ENCODE measurements at regions not wholly inside any gene's neighbourhood (a gene's known extent, or its start where the extent isn't known, plus 50 kb on each side); places are given as distances from the start of the nearest gene placed in this dataset.

DNA sequence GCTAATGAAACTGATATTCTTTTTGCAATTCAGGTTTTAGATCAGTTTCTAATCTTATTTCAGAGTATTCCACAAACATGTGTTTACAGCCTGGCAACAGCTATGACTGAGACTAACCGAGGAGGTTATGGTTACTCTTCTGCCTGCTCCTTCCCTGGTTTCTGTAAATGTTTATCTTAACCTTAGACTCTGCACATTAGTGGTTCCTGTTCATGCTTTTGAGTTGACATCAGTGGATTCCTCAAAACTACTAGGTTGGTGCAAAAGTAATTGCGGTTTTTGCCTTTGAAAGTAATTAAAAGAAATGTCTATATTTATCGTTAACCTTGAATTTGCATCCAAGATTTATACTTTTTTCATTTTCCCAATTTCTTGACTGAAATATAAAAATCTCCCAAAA is 237.0 kb upstream of the TSHZ3 start:
- Histone ChIP-seq H3K9ac (ENCODE audit: low read length) (no peak overlapping the region), H3K36me3 (ENCODE audit: control insufficient read depth, insufficient read depth, low read length) (no peaks in the 10 kb centered on the region), H3K27ac (ENCODE audit: low read depth, low read length) (no peak overlapping the region), H3K27me3 (ENCODE audit: control insufficient read depth, insufficient read depth, low read length) (no peaks in the 10 kb centered on the region), H3K4me1 (ENCODE audit: control insufficient read depth, insufficient read depth, low read length) (no peaks in the 10 kb centered on the region), H3K4me3 (ENCODE audit: low read length) (no peak overlapping the region)

DNA sequence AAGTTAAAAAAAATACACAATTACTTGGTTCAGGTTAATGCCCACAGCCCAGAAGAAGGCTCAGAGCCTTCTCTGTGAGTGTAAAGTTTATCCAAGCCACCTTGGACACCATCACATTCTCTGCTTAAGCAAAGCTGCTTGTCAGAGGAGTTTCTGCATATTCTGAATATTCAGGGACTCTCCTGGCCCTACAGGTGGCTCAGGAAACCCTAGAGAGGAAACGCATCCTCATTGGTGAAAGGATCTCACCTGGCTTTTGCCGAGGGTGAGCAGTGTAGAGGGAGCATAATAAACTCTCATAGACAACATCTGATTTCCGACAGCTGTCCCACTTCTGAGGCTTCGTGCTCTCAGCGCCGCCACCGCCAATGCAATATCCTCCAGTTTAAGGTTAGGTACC is 239.9 kb upstream of the TSHZ3 start:
- Histone ChIP-seq H3K36me3 (ENCODE audit: control insufficient read depth, insufficient read depth, low read length) (no peaks in the 10 kb centered on the region), H3K27ac (ENCODE audit: low read depth, low read length) (no peak overlapping the region), H3K4me1 (ENCODE audit: control insufficient read depth, insufficient read depth, low read length) (no peaks in the 10 kb centered on the region), H3K4me3 (ENCODE audit: low read length) (no peak overlapping the region), H3K9ac (ENCODE audit: low read length) (no peak overlapping the region), H3K27me3 (ENCODE audit: control insufficient read depth, insufficient read depth, low read length) (no peaks in the 10 kb centered on the region)

DNA sequence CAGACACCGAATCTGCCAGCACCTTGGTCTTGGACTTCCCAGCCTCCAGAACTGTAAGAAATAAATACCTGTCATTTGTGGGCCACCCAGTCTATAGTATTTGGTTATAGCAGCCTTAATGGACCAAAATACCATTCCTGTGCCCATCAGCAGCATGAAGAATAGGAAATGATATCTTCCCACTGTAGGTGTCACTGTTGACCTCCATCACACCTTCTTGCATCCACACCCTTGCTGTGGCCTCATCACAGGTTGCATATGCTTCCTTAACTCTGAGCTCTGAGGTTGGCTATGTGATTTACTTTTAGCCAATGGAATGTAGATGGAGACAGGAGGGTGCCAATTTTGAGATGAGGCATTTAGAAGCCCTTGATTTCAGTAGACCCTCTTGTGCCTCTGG is 242.0 kb upstream of the TSHZ3 start:
- Histone ChIP-seq H3K4me3 (ENCODE audit: low read length) (no peak overlapping the region), H3K4me1 (ENCODE audit: control insufficient read depth, insufficient read depth, low read length) (no peaks in the 10 kb centered on the region), H3K9ac (ENCODE audit: low read length) (no peak overlapping the region), H3K27me3 (ENCODE audit: control insufficient read depth, insufficient read depth, low read length) (no peaks in the 10 kb centered on the region), H3K27ac (ENCODE audit: low read depth, low read length) (no peak overlapping the region), H3K36me3 (ENCODE audit: control insufficient read depth, insufficient read depth, low read length) (no peaks in the 10 kb centered on the region)

DNA sequence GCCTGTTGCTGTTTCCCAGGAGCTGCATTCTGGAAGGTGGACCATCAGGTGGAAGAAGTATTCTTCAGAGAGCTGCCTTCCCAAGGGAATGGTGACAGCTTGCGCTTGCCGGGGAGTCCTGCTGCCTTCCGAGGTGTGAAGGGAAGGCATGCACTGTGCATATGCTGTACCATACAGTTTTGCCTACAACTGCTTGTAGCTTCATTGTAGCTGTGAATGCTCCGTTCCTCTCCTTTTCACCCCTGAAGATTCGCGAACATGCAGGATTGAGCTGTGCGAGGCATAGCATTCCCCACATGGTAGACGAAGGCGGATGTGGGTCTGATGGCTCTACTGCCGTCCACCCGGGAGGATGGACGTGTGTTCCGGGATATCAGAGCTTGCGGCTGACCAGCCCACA is 243.2 kb upstream of the TSHZ3 start:
- no peaks in the 10 kb centered on the region for H3K27me3 ChIP-seq (ENCODE audit: control insufficient read depth, insufficient read depth, low read length)
- no peak overlapping the region for H3K4me3 ChIP-seq (ENCODE audit: low read length)
- H3K27ac ChIP-seq (ENCODE audit: low read depth, low read length): no peak overlapping the region
- H3K9ac ChIP-seq (ENCODE audit: low read length): no peak overlapping the region
- H3K36me3 ChIP-seq (ENCODE audit: control insufficient read depth, insufficient read depth, low read length): no peaks in the 10 kb centered on the region
- H3K4me1 ChIP-seq (ENCODE audit: control insufficient read depth, insufficient read depth, low read length): no peaks in the 10 kb centered on the region

DNA sequence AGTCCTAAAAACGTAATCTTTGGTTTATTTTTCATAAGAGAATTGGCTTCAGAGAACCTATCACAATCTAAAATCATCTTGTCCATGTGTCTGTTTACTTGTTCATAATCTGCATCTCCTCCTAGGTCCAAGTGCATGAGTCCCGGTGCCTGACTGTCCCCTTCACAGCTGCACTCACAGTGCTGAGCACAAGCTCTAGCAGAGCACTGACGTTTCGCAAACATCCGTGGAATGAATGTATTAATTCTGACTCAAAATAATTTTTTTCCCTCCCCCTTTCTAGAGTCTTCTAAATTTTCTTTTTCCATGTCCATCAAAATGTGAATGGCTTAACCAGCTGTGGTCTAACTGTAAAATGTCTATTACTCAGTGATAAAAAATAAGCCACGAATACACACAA is 245.5 kb upstream of the TSHZ3 start:
- no peaks in the 10 kb centered on the region for H3K36me3 ChIP-seq (ENCODE audit: control insufficient read depth, insufficient read depth, low read length)
- H3K9ac ChIP-seq (ENCODE audit: low read length): no peak overlapping the region
- no peak overlapping the region for H3K4me3 ChIP-seq (ENCODE audit: low read length)
- H3K27ac ChIP-seq (ENCODE audit: low read depth, low read length): no peak overlapping the region
- H3K27me3 ChIP-seq (ENCODE audit: control insufficient read depth, insufficient read depth, low read length): no peaks in the 10 kb centered on the region
- H3K4me1 ChIP-seq (ENCODE audit: control insufficient read depth, insufficient read depth, low read length): no peaks in the 10 kb centered on the region

DNA sequence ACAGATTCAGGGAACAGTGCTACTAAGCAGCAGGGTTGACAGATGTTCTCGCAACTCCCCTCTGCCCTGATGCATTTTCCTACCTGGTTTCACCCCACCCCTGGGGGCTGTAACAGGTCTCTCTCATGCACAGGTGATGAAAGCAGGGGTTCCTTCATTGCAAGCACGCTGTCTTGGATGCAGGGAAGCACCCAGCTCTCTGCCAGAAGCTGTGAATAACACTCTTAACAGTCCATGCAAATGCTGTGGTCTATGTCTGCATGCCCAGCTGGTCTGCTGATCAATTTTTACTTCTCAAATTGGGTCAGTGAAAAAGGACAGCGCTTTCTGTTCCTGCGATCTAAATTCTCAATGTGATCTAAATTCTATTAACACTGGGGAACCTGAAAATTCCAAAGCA is 246.3 kb upstream of the TSHZ3 start:
- H3K36me3 ChIP-seq (ENCODE audit: control insufficient read depth, insufficient read depth, low read length): no peaks in the 10 kb centered on the region
- H3K27me3 ChIP-seq (ENCODE audit: control insufficient read depth, insufficient read depth, low read length): no peaks in the 10 kb centered on the region
- H3K4me3 ChIP-seq (ENCODE audit: low read length): no peak overlapping the region
- no peak overlapping the region for H3K9ac ChIP-seq (ENCODE audit: low read length)
- H3K27ac ChIP-seq (ENCODE audit: low read depth, low read length): no peak overlapping the region
- no peaks in the 10 kb centered on the region for H3K4me1 ChIP-seq (ENCODE audit: control insufficient read depth, insufficient read depth, low read length)

DNA sequence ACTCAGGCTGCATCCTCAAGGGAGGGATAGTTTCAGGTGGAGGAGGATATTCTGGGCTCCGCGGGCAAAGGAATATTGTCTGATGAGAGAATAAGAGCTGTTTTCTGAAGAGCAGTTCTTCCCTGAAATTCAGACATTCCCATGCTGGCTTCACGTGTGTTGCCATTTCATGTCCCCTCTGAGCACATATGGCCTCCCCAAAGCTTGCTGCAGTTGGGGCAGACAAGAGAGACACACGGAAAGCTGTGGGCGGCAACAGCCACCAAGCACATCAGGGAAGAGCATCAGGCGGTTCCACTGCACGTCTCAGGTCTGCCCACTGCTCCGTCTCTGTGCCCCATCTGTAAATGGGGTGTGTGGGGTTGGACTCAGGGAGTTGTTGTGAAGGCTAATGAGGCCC is 247.5 kb upstream of the TSHZ3 start:
- no peak overlapping the region for H3K9ac ChIP-seq (ENCODE audit: low read length)
- no peaks in the 10 kb centered on the region for H3K36me3 ChIP-seq (ENCODE audit: control insufficient read depth, insufficient read depth, low read length)
- H3K4me1 ChIP-seq (ENCODE audit: control insufficient read depth, insufficient read depth, low read length): no peaks in the 10 kb centered on the region
- no peak overlapping the region for H3K27ac ChIP-seq (ENCODE audit: low read depth, low read length)
- no peak overlapping the region for H3K4me3 ChIP-seq (ENCODE audit: low read length)
- no peaks in the 10 kb centered on the region for H3K27me3 ChIP-seq (ENCODE audit: control insufficient read depth, insufficient read depth, low read length)

DNA sequence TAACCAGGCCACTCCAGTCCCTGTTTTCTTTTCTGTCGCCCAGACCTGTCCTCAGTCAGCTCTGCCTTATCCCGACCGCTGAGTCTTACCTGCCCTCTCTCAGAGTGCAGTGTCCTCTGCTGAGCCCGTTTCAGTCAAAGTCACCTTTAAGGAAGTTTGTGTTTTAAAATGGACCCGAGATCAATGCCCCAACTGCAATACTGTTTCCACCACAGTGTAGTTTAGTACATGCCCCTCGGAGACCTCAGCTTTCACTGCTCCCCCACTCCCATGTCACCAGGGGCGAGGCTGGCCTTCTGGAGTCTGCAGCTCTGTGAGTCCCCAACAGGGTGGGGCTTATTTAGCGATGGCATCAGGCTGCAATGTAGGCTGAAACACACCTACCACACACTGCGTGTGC is 248.4 kb upstream of the TSHZ3 start:
- no peaks in the 10 kb centered on the region for H3K36me3 ChIP-seq (ENCODE audit: control insufficient read depth, insufficient read depth, low read length)
- H3K4me3 ChIP-seq (ENCODE audit: low read length): no peak overlapping the region
- no peaks in the 10 kb centered on the region for H3K4me1 ChIP-seq (ENCODE audit: control insufficient read depth, insufficient read depth, low read length)
- no peak overlapping the region for H3K9ac ChIP-seq (ENCODE audit: low read length)
- no peaks in the 10 kb centered on the region for H3K27me3 ChIP-seq (ENCODE audit: control insufficient read depth, insufficient read depth, low read length)
- H3K27ac ChIP-seq (ENCODE audit: low read depth, low read length): no peak overlapping the region

DNA sequence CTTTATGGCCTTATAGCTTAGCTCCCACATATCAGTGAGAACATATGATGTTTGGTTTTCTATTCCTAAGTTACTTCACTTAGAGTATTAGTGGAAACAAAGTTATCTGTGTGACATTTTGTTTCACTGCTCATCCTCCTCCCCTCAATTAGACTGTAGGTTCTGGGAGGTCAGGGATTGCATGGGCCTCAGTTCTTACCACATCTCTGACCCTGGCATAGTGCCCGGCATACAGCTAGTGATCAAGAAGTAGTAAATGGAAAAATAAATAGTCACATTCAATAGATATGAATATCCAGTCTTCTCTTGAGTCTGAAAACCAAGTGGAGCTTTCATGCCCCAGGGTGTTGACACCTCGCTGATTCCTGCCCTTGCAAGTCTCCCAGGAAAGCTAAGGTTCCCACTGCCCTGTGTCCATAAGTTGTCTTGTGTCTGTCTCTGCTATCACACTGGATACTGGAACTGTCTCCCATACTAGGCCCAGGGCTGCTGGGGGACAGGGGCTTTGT is 249.5 kb upstream of the TSHZ3 start:
- Histone ChIP-seq H3K9ac (ENCODE audit: low read length) (no peak overlapping the region), H3K4me1 (ENCODE audit: control insufficient read depth, insufficient read depth, low read length) (no peaks in the 10 kb centered on the region), H3K4me3 (ENCODE audit: low read length) (no peak overlapping the region), H3K36me3 (ENCODE audit: control insufficient read depth, insufficient read depth, low read length) (no peaks in the 10 kb centered on the region), H3K27ac (ENCODE audit: low read depth, low read length) (no peak overlapping the region), H3K27me3 (ENCODE audit: control insufficient read depth, insufficient read depth, low read length) (no peaks in the 10 kb centered on the region)

DNA sequence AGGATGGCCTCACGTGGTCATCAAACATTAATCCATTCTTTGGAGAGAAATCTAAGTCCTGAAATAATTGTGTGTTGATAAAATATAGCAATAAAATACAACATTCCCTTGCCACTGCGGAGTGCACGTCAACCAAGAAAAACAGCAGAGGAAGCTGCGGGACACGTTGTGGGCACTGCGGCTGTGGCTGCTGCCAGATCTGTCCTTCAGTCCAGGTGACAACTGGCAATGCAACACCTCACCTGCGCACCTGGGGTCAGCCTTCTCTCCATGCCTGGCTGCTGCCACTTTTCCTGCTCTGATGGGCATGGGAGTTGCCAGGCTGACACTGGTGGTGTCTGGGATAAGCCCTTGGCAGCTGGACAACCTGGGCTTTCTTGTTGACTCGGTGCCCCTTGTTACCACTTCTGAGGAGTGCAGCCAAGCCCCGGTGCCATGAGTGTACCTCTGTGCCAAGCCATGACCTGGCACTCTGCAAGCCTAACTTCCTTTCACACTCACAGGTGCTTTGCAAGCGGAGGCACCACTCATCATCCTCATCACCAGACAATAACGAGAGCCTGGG is 251.6 kb upstream of the TSHZ3 start:
- Histone ChIP-seq H3K27me3 (ENCODE audit: control insufficient read depth, insufficient read depth, low read length) (no peaks in the 10 kb centered on the region), H3K4me1 (ENCODE audit: control insufficient read depth, insufficient read depth, low read length) (no peaks in the 10 kb centered on the region), H3K27ac (ENCODE audit: low read depth, low read length) (no peak overlapping the region), H3K9ac (ENCODE audit: low read length) (no peak overlapping the region), H3K4me3 (ENCODE audit: low read length) (no peak overlapping the region), H3K36me3 (ENCODE audit: control insufficient read depth, insufficient read depth, low read length) (no peaks in the 10 kb centered on the region)

DNA sequence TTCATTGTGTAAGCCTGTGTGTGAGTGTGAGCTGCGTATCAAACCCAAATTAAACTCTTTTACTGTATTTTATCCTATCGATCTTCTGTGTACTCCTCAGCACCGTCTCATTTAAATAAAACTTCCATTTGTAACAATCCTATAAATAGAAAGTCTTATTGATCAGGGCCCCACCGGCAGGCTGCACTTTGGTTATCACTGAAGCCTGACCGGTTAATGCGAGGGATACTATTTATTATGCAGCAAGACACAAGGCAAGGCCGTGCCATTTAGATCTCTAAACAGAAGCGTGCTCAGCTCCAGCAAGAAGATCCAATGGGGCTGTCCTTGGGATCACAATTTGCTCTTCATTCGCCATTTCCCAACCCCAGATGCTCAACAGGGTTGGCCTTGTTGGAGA is 252.6 kb upstream of the TSHZ3 start:
- Histone ChIP-seq H3K27me3 (ENCODE audit: control insufficient read depth, insufficient read depth, low read length) (no peaks in the 10 kb centered on the region), H3K27ac (ENCODE audit: low read depth, low read length) (no peak overlapping the region), H3K36me3 (ENCODE audit: control insufficient read depth, insufficient read depth, low read length) (no peaks in the 10 kb centered on the region), H3K4me3 (ENCODE audit: low read length) (no peak overlapping the region), H3K4me1 (ENCODE audit: control insufficient read depth, insufficient read depth, low read length) (no peaks in the 10 kb centered on the region), H3K9ac (ENCODE audit: low read length) (no peak overlapping the region)

DNA sequence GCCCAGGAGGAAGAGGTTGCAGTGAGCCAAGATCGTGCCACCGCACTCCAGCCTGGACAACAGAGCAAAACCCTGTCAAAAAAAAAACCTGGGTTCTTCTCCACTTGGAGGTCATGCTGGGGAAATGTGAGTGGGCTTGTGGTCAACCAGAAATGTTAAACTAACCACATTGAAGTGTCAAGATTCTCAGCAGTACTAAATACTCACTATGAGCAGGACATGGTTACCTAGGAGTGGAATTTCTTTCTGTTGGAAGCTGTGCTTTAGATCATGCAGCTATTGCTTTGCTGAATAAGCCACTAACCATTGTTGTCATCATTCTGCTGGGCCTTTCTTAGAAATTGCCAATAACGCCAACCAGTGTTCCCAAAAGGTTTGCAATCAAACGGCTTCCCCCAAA is 253.3 kb upstream of the TSHZ3 start:
- no peak overlapping the region for H3K9ac ChIP-seq (ENCODE audit: low read length)
- H3K4me1 ChIP-seq (ENCODE audit: control insufficient read depth, insufficient read depth, low read length): no peaks in the 10 kb centered on the region
- H3K27me3 ChIP-seq (ENCODE audit: control insufficient read depth, insufficient read depth, low read length): no peaks in the 10 kb centered on the region
- H3K27ac ChIP-seq (ENCODE audit: low read depth, low read length): no peak overlapping the region
- H3K36me3 ChIP-seq (ENCODE audit: control insufficient read depth, insufficient read depth, low read length): no peaks in the 10 kb centered on the region
- H3K4me3 ChIP-seq (ENCODE audit: low read length): no peak overlapping the region

DNA sequence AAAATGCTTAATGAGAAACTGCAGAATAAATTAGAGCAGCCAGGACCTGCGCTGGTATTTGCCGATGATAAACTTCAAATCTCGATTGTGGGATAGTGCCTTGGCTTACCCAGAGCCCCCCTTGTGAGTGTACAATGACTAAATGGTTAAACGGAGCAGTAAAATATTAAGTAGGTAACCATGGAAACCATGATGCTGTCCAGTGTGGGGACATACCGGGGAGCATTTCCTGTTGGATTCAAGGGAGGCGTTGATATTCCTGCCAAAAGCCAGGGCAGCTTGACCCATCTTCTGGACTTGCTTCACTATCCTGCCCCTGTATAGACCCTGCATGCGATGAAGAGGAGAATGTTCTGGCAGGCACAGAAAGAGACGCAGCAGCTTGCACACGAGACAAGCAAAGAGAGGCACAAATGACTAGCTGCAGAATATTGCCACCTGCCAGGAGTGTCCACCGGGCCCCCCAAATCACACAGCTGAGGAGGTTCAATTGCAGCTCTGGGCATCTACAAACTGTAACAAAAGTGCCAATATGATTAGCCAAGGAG is 255.3 kb upstream of the TSHZ3 start:
- no peaks in the 10 kb centered on the region for H3K4me1 ChIP-seq (ENCODE audit: control insufficient read depth, insufficient read depth, low read length)
- H3K9ac ChIP-seq (ENCODE audit: low read length): no peak overlapping the region
- no peaks in the 10 kb centered on the region for H3K36me3 ChIP-seq (ENCODE audit: control insufficient read depth, insufficient read depth, low read length)
- H3K27me3 ChIP-seq (ENCODE audit: control insufficient read depth, insufficient read depth, low read length): no peaks in the 10 kb centered on the region
- no peak overlapping the region for H3K4me3 ChIP-seq (ENCODE audit: low read length)
- H3K27ac ChIP-seq (ENCODE audit: low read depth, low read length): no peak overlapping the region

Data from rectal smooth muscle tissue (tissue), 1 donor.